AG10803 (cell line): ENCODE measurements at regions not wholly inside any gene's neighbourhood (a gene's known extent, or its start where the extent isn't known, plus 50 kb on each side); places are given as distances from the start of the nearest gene placed in this dataset.

Experiments used
- DNase-seq: peaks from one replicate; pipeline ENCODE4 v3.0.0; 2010; ENCODE audit warnings: low read depth
- H3K4me3 ChIP-seq: 2 replicates; pipeline ENCODE4 v1.5.1; 2011; ENCODE audit warnings: mild to moderate bottlenecking, low read length, control low read depth
- TF ChIP-seq, protein P1 (sequence below): conservative IDR thresholded peaks from 2 replicates; pipeline ENCODE4 v1.5.1; 2011; ENCODE audit warnings: mild to moderate bottlenecking, low read length, control low read depth, inconsistent platforms

DNA sequence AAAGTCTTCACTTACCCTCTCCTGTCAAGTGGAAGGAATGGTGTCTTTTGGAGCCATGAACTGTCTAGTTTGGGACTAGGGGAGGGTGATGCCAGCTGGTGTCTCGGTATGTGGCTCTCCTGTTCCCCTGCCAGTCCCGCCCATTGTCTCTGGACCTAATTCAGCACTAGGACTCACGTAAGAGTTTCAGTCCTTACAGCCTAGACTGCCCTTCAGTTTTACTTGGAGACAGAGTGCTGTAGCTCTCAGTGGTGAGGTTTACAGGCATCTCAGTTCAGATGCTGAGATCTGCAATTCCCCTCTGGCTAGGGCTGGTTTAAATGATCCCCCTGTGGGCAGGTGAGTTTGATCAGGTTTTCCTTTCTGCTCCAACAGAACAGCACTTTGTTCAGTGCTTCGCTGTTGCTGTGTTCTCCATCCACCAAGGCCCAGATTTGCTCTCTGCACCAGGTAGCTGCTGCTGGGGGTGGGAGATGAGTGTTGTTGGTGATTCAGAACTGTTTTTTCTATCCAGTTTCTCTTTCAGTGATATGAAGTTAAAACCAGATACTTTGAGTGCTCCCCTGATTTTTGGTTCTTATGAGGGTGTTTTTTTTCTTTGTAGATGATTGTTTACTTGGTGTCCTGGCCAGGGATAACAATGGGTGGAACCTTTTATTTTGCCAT, 198.3 kb upstream of the RNPC3 start:
- DNase-seq = no peak
- H3K4me3 ChIP-seq = no peak overlapping the region
- TF ChIP-seq, protein P1, sequence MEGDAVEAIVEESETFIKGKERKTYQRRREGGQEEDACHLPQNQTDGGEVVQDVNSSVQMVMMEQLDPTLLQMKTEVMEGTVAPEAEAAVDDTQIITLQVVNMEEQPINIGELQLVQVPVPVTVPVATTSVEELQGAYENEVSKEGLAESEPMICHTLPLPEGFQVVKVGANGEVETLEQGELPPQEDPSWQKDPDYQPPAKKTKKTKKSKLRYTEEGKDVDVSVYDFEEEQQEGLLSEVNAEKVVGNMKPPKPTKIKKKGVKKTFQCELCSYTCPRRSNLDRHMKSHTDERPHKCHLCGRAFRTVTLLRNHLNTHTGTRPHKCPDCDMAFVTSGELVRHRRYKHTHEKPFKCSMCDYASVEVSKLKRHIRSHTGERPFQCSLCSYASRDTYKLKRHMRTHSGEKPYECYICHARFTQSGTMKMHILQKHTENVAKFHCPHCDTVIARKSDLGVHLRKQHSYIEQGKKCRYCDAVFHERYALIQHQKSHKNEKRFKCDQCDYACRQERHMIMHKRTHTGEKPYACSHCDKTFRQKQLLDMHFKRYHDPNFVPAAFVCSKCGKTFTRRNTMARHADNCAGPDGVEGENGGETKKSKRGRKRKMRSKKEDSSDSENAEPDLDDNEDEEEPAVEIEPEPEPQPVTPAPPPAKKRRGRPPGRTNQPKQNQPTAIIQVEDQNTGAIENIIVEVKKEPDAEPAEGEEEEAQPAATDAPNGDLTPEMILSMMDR = no peak

- TF ChIP-seq, protein P1 = no peak
- no peak for DNase-seq
- H3K4me3 ChIP-seq = no peak overlapping the region
Observed at GRCh38 chr1:103326595-103326994, 198.9 kb upstream of the RNPC3 start.

GRCh38 chr1:103309786-103310185, 201.5 kb upstream of the COL11A1 start:
- no peak for DNase-seq
- H3K4me3 ChIP-seq = no peak overlapping the region
- TF ChIP-seq, protein P1 = no peak

GRCh38 chr1:103307751-103308150, 199.4 kb upstream of the COL11A1 start:
- DNase-seq = no peak
- TF ChIP-seq, protein P1 = no peak
- H3K4me3 ChIP-seq = no peak overlapping the region

DNA sequence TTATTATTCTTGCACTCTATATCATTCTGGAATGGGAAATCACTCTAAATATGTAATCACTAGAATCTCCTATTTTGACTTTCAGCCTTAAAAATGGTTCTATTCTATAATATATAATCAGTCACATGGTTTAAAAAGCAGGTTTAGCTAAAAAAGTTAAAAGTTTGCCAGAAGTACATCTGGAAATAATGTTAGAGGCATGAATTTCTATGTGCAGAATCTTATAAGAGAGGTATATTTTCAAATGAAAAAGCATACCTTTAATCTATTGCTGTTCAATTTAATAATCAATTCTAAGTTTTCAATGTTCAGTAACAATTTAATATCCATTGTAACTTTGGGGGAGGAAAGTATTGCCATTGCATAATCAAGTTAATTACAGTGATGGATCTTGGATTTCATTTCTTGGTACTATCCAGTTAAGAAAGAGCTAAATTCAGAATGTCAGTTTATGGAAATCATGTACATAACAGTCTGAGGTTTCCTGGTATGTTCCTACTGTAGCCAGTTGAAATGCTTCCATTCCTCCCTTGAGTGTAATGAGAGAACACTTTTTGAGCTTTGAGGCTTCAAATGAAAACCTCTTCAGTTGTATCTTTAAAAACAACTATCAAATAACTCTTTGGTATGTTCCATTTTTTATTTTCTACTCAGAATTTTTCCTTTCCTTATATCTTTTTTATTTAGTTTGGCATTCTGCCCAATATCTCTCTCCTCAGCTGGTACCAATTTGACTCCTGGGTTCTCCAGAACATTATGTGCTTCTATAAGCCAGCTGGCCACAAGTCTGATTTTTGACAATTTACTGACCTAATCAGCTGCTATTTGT, 175.7 kb upstream of the COL11A1 start:
- peak; percentile 40 for DNase-seq
- TF ChIP-seq, protein P1 = no peak
- H3K4me3 ChIP-seq = no peak overlapping the region

DNA sequence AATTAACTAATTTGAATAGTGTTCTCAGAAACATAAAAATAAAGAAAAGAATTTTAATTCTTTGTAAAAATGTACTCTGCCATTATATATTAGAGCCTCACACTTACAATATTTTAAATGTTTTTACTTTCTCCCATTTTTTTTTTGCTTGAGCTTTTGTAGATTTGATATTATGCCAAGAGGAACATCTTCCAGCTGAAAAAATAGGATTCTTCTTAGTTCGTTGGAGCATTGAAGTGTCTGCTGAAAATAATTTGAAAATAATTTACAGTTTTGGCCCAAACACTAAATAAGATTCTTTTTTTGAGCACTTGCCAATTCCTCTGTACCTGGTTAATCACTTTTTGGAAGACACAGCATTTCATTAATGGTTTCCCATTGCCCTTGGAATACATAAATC, 175.0 kb upstream of the COL11A1 start:
- TF ChIP-seq, protein P1 = no peak
- no peak overlapping the region for H3K4me3 ChIP-seq
- no peak for DNase-seq

GRCh38 chr1:103275725-103276124, 167.4 kb upstream of the COL11A1 start:
- no peak overlapping the region for H3K4me3 ChIP-seq
- TF ChIP-seq, protein P1 = no peak
- peak; percentile 37 for DNase-seq
